Activated naive CD8-positive, alpha-beta T cell (primary cell): ENCODE measurements at regions not wholly inside any gene's neighbourhood (a gene's known extent, or its start where the extent isn't known, plus 50 kb on each side); places are given as distances from the start of the nearest gene placed in this dataset.
"Not testable (repeated sequence)": the region's sequence is repeated elsewhere in the genome, so short reads cannot be mapped to it uniquely, and the experiment has no call there.

ENCODE experiments used
- H3K27ac Mint-ChIP-seq: one replicate; pipeline ENCODE4 v1.8.0; 2021; ENCODE audit warnings: mixed read lengths
- H3K27me3 Mint-ChIP-seq: one replicate; pipeline ENCODE4 v1.8.0; 2021; ENCODE audit warnings: mixed read lengths
- H3K36me3 Mint-ChIP-seq: one replicate; pipeline ENCODE4 v1.8.0; 2021; ENCODE audit warnings: mixed read lengths
- H3K4me1 Mint-ChIP-seq: one replicate; pipeline ENCODE4 v1.8.0; 2021; ENCODE audit warnings: low read depth, mixed read lengths
- H3K4me3 Mint-ChIP-seq: one replicate; pipeline ENCODE4 v1.8.0; 2021; ENCODE audit warnings: mild to moderate bottlenecking, mixed read lengths
- H3K9me3 Mint-ChIP-seq: one replicate; pipeline ENCODE4 v1.8.0; 2021; ENCODE audit warnings: low read depth, mixed read lengths

- H3K4me3 Mint-ChIP-seq = no peak overlapping the region
- H3K4me1 Mint-ChIP-seq = peaks cover 7% of the 10 kb centered on the region
- peaks cover 3% of the 10 kb centered on the region for H3K36me3 Mint-ChIP-seq
- H3K27ac Mint-ChIP-seq = no peak overlapping the region
- peaks cover 4% of the 10 kb centered on the region for H3K9me3 Mint-ChIP-seq
- H3K27me3 Mint-ChIP-seq = no peaks in the 10 kb centered on the region
Observed at GRCh38 chr13:20332361-20333096, 100.4 kb upstream of the GJB6 start.

- Mint-ChIP-seq H3K4me1 (peaks cover 3% of the 10 kb centered on the region), H3K36me3 (peaks cover 3% of the 10 kb centered on the region), H3K4me3 (no peak overlapping the region)
Observed at GRCh38 chr13:20331949-20332348, 99.8 kb upstream of the GJB6 start.

GRCh38 chr13:20331419-20331818 lies 99.3 kb upstream of the GJB6 start:
- no peaks in the 10 kb centered on the region for H3K4me1 Mint-ChIP-seq
- H3K27me3 Mint-ChIP-seq = no peaks in the 10 kb centered on the region
- peaks cover 4% of the 10 kb centered on the region for H3K9me3 Mint-ChIP-seq
- no peak overlapping the region for H3K4me3 Mint-ChIP-seq
- peaks cover 3% of the 10 kb centered on the region for H3K36me3 Mint-ChIP-seq
- H3K27ac Mint-ChIP-seq = no peak overlapping the region

More at GRCh38 chr13:20331949-20332348, 99.8 kb upstream of the GJB6 start:
- H3K27me3 Mint-ChIP-seq = no peaks in the 10 kb centered on the region
- peaks cover 4% of the 10 kb centered on the region for H3K9me3 Mint-ChIP-seq
- H3K27ac Mint-ChIP-seq = no peak overlapping the region

- Mint-ChIP-seq H3K36me3 (peaks cover 3% of the 10 kb centered on the region), H3K27me3 (no peaks in the 10 kb centered on the region), H3K9me3 (peaks cover 4% of the 10 kb centered on the region), H3K4me3 (no peak overlapping the region), H3K4me1 (no peaks in the 10 kb centered on the region), H3K27ac (no peak overlapping the region)
Observed at GRCh38 chr13:20326809-20327208, 94.7 kb upstream of the GJB6 start.

GRCh38 chr13:20326276-20326675 lies 94.2 kb upstream of the GJB6 start:
- H3K4me3 Mint-ChIP-seq = no peak overlapping the region
- peaks cover 3% of the 10 kb centered on the region for H3K36me3 Mint-ChIP-seq
- no peaks in the 10 kb centered on the region for H3K27me3 Mint-ChIP-seq
- H3K4me1 Mint-ChIP-seq = no peaks in the 10 kb centered on the region
- no peak overlapping the region for H3K27ac Mint-ChIP-seq
- peaks cover 4% of the 10 kb centered on the region for H3K9me3 Mint-ChIP-seq

- no peak overlapping the region for H3K27ac Mint-ChIP-seq
- no peaks in the 10 kb centered on the region for H3K4me1 Mint-ChIP-seq
- H3K27me3 Mint-ChIP-seq = no peaks in the 10 kb centered on the region
- H3K36me3 Mint-ChIP-seq = no peaks in the 10 kb centered on the region
- H3K4me3 Mint-ChIP-seq = no peak overlapping the region
- H3K9me3 Mint-ChIP-seq = no peaks in the 10 kb centered on the region
Observed at GRCh38 chr13:20320885-20321284, 88.8 kb upstream of the GJB6 start.

GRCh38 chr13:20313896-20314295 lies 81.8 kb upstream of the GJB6 start:
- no peaks in the 10 kb centered on the region for H3K27me3 Mint-ChIP-seq

GRCh38 chr13:20312292-20312691 lies 80.2 kb upstream of the GJB6 start:
- H3K4me3 Mint-ChIP-seq = no peak overlapping the region
- H3K9me3 Mint-ChIP-seq = peaks cover 7% of the 10 kb centered on the region
- H3K27me3 Mint-ChIP-seq = no peaks in the 10 kb centered on the region

More at GRCh38 chr13:20313896-20314295, 81.8 kb upstream of the GJB6 start:
- Mint-ChIP-seq H3K36me3 (no peaks in the 10 kb centered on the region), H3K9me3 (no peaks in the 10 kb centered on the region), H3K4me1 (no peaks in the 10 kb centered on the region), H3K4me3 (no peak overlapping the region), H3K27ac (no peak overlapping the region)

GRCh38 chr13:20311596-20311995 lies 79.5 kb upstream of the GJB6 start:
- H3K4me3 Mint-ChIP-seq = no peak overlapping the region
- no peaks in the 10 kb centered on the region for H3K4me1 Mint-ChIP-seq
- H3K27ac Mint-ChIP-seq = no peak overlapping the region
- H3K27me3 Mint-ChIP-seq = no peaks in the 10 kb centered on the region
- H3K9me3 Mint-ChIP-seq = peaks cover 7% of the 10 kb centered on the region
- peaks cover 2% of the 10 kb centered on the region for H3K36me3 Mint-ChIP-seq

More at GRCh38 chr13:20312292-20312691, 80.2 kb upstream of the GJB6 start:
- Mint-ChIP-seq H3K36me3 (peaks cover 2% of the 10 kb centered on the region), H3K4me1 (no peaks in the 10 kb centered on the region), H3K27ac (no peak overlapping the region)

GRCh38 chr13:20311022-20311421 lies 78.9 kb upstream of the GJB6 start:
- Mint-ChIP-seq H3K36me3 (peaks cover 2% of the 10 kb centered on the region), H3K9me3 (peaks cover 7% of the 10 kb centered on the region), H3K27ac (no peak overlapping the region), H3K4me1 (no peaks in the 10 kb centered on the region), H3K27me3 (no peaks in the 10 kb centered on the region), H3K4me3 (no peak overlapping the region)

GRCh38 chr13:20306039-20306438 lies 73.9 kb upstream of the GJB6 start:
- Mint-ChIP-seq H3K4me3 (no peak overlapping the region), H3K27me3 (peaks cover 10% of the 10 kb centered on the region), H3K27ac (no peak overlapping the region), H3K9me3 (peaks cover 7% of the 10 kb centered on the region), H3K4me1 (peaks cover 3% of the 10 kb centered on the region), H3K36me3 (peaks cover 2% of the 10 kb centered on the region)

- Mint-ChIP-seq H3K36me3 (peaks cover 2% of the 10 kb centered on the region), H3K9me3 (peaks cover 7% of the 10 kb centered on the region), H3K4me3 (no peak overlapping the region), H3K27ac (no peak overlapping the region), H3K27me3 (peaks cover 14% of the 10 kb centered on the region), H3K4me1 (peaks cover 6% of the 10 kb centered on the region)
Observed at GRCh38 chr13:20305587-20305986, 73.5 kb upstream of the GJB6 start.

GRCh38 chr13:20304061-20304460 lies 71.9 kb upstream of the GJB6 start:
- not testable (repeated sequence) for H3K9me3 Mint-ChIP-seq, H3K36me3 Mint-ChIP-seq, H3K4me3 Mint-ChIP-seq, H3K27ac Mint-ChIP-seq, H3K4me1 Mint-ChIP-seq
- peaks cover 17% of the 10 kb centered on the region for H3K27me3 Mint-ChIP-seq

GRCh38 chr13:20303636-20304035 lies 71.5 kb upstream of the GJB6 start:
- Mint-ChIP-seq H3K36me3 (peaks cover 2% of the 10 kb centered on the region), H3K4me3 (no peak overlapping the region), H3K27me3 (peaks cover 17% of the 10 kb centered on the region), H3K4me1 (peaks cover 6% of the 10 kb centered on the region), H3K9me3 (peaks cover 7% of the 10 kb centered on the region), H3K27ac (no peak overlapping the region)

- Mint-ChIP-seq H3K4me1 (peaks cover 6% of the 10 kb centered on the region), H3K36me3 (no peaks in the 10 kb centered on the region), H3K27ac (no peak overlapping the region), H3K9me3 (no peaks in the 10 kb centered on the region), H3K4me3 (peak overlapping the region; percentile 69), H3K27me3 (peaks cover 17% of the 10 kb centered on the region)
Observed at GRCh38 chr13:20301403-20302071, 69.4 kb upstream of the GJB6 start.
